Activated CD8-positive, alpha-beta T cell treated with anti-CD3 and anti-CD28 coated beads for 36 hours (primary cell): ENCODE measurements at regions not wholly inside any gene's neighbourhood (a gene's known extent, or its start where the extent isn't known, plus 50 kb on each side); places are given as distances from the start of the nearest gene placed in this dataset.
"Not testable (repeated sequence)": the region's sequence is repeated elsewhere in the genome, so short reads cannot be mapped to it uniquely, and the experiment has no call there.

ENCODE experiments used
- ATAC-seq: fragments of 200-7000 bp; cut with Tn5 transposase; one replicate; pipeline ENCODE4 v1.10.0; 2021; ENCODE audit warnings: mild to moderate bottlenecking, moderate library complexity
- CTCF ChIA-PET: fragments of 350-600 bp; sonication (Branson Sonifier 250); formaldehyde crosslinking; loops from one replicate; lab custom pipeline; 2021; ENCODE audit warnings: antibody characterized with exemption; lab: Charles Lee
- POLR2A ChIA-PET: fragments of 350-600 bp; sonication (Branson Sonifier 250); formaldehyde crosslinking; loops from one replicate; lab custom pipeline; 2021; ENCODE audit warnings: antibody characterized with exemption; lab: Charles Lee
- DNase-seq: peaks from one replicate; pipeline ENCODE4 v3.0.0-alpha.2; 2020
- H3K27ac Mint-ChIP-seq: one replicate; pipeline ENCODE4 v1.8.0; 2021; ENCODE audit warnings: mild to moderate bottlenecking, mixed read lengths
- H3K27me3 Mint-ChIP-seq: one replicate; pipeline ENCODE4 v1.8.0; 2021; ENCODE audit warnings: mixed read lengths
- H3K36me3 Mint-ChIP-seq: one replicate; pipeline ENCODE4 v1.8.0; 2021; ENCODE audit warnings: low read depth, mixed read lengths
- H3K4me1 Mint-ChIP-seq: one replicate; pipeline ENCODE4 v1.8.0; 2021; ENCODE audit warnings: low read depth, mixed read lengths
- H3K4me3 Mint-ChIP-seq: one replicate; pipeline ENCODE4 v1.8.0; 2021; ENCODE audit warnings: mild to moderate bottlenecking, moderate library complexity, mixed read lengths
- H3K9me3 Mint-ChIP-seq: one replicate; pipeline ENCODE4 v1.8.0; 2021; ENCODE audit warnings: mixed read lengths
- intact Hi-C: fragments of 100-400 bp; cut with micrococcal nuclease; formaldehyde crosslinking; loops from one replicate; pipeline ENCODE4 v1.10.0; 2022
- TF ChIP-seq, protein P1 (sequence below): fragments of 200-600 bp; IDR thresholded peaks from one replicate; pipeline ENCODE4 v1.8.0; 2022; ENCODE audit warnings: antibody characterized with exemption, mild to moderate bottlenecking

DNA sequence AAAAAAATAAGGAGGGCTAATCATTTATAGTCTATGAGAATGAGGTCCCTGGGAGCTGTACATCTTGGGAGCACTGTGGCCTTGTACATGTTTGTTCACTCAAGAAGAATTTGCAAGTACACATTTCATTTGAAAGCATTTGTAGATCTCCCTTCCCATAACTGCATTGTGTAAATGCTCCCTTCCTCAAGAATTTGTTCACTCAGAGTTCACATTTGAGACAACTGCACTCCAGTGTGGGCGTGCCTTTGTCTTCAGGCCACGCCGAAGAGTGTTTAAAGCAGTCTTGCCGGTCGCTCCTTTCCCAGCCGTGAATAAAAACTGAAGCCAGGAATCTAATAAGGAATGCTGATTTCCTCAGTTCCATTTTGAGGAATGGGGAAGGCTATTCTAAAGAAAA is 291.1 kb upstream of the LYZL1 start:
- no peaks in the 10 kb centered on the region for H3K9me3 Mint-ChIP-seq
- POLR2A ChIA-PET, result no interaction called here
- ATAC-seq (no peak), DNase-seq (no peak)
- H3K4me1 Mint-ChIP-seq, result no peaks in the 10 kb centered on the region
- peaks cover 3% of the 10 kb centered on the region for H3K27me3 Mint-ChIP-seq
- intact Hi-C loops, result no loop called here
- CTCF ChIA-PET, result no interaction called here
- H3K27ac Mint-ChIP-seq, result no peak overlapping the region
- TF ChIP-seq, protein P1, sequence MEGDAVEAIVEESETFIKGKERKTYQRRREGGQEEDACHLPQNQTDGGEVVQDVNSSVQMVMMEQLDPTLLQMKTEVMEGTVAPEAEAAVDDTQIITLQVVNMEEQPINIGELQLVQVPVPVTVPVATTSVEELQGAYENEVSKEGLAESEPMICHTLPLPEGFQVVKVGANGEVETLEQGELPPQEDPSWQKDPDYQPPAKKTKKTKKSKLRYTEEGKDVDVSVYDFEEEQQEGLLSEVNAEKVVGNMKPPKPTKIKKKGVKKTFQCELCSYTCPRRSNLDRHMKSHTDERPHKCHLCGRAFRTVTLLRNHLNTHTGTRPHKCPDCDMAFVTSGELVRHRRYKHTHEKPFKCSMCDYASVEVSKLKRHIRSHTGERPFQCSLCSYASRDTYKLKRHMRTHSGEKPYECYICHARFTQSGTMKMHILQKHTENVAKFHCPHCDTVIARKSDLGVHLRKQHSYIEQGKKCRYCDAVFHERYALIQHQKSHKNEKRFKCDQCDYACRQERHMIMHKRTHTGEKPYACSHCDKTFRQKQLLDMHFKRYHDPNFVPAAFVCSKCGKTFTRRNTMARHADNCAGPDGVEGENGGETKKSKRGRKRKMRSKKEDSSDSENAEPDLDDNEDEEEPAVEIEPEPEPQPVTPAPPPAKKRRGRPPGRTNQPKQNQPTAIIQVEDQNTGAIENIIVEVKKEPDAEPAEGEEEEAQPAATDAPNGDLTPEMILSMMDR, result no peak
- no peaks in the 10 kb centered on the region for H3K36me3 Mint-ChIP-seq
- no peak overlapping the region for H3K4me3 Mint-ChIP-seq

DNA sequence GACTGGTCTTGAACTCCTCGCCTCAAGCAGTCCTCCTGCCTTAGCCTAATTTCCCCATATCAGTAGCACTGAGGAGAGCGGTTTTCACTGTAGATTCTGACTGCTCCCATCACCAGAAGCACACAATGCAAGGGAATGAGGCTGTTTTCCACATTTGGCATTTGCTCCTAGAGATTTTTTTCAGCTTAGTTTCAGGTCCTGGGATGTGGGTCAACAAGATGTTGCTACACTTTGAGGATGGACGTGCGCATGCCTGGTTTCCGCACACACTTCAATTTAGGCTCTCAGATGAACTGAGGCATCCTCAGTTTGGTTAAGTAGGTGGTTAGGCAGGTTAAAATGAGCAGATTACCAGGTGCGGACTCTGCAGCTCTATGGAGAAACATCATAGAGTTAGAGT is 287.1 kb upstream of the LYZL1 start:
- TF ChIP-seq, protein P1, result no peak
- H3K27me3 Mint-ChIP-seq, result no peaks in the 10 kb centered on the region
- no peak for ATAC-seq
- intact Hi-C loops, result no loop called here
- CTCF ChIA-PET, result no interaction called here
- no peak for DNase-seq
- H3K9me3 Mint-ChIP-seq, result no peaks in the 10 kb centered on the region
- POLR2A ChIA-PET, result no interaction called here
- H3K4me1 Mint-ChIP-seq, result no peaks in the 10 kb centered on the region
- H3K27ac Mint-ChIP-seq, result no peak overlapping the region
- H3K4me3 Mint-ChIP-seq, result no peak overlapping the region
- no peaks in the 10 kb centered on the region for H3K36me3 Mint-ChIP-seq

DNA sequence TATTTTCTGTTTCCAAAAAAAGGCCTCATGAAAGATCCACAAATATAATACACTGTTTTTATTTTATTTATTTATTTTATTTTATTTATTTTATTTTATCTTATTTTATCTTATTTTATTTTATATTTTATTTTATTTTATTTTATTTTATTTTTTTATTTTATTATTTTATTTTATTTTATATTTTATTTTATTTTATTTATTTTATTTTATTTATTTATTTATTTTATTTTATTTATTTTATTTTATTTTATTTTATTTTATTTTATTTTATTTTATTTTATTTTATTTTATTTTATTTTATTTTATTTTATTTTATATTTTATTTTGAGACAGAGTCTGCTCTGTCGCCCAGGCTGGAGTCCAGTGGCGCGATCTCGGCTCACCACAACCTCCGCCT is 285.9 kb upstream of the LYZL1 start:
- H3K4me1 Mint-ChIP-seq, H3K4me3 Mint-ChIP-seq, CTCF ChIA-PET, DNase-seq, intact Hi-C loops, H3K27ac Mint-ChIP-seq, H3K27me3 Mint-ChIP-seq, H3K9me3 Mint-ChIP-seq, H3K36me3 Mint-ChIP-seq, POLR2A ChIA-PET, ATAC-seq: not testable (repeated sequence)

DNA sequence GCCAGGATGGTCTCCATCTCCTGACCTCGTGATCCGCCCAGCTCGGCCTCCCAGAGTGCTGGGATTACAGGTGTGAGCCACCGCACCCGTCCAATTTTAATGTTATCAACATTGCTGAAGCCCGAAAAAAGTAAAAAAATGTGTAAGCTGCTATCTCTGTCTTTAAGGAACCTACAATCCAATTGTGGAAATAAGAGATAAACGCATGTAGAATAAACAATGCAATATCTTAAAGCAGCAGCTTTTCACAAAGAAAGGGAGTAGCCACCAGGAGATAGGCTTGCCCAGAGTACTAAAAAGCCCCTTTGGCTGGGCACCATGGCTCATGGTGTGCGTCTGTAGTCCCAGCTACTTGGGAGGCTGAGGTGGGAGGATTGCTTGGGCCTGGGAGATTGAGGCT is 282.9 kb upstream of the LYZL1 start:
- ChIA-PET CTCF (no interaction called here), POLR2A (no interaction called here)
- ATAC-seq (no peak), DNase-seq (no peak)
- Mint-ChIP-seq H3K4me3 (no peak overlapping the region), H3K27ac (no peak overlapping the region), H3K9me3 (no peaks in the 10 kb centered on the region), H3K36me3 (no peaks in the 10 kb centered on the region), H3K27me3 (no peaks in the 10 kb centered on the region), H3K4me1 (no peaks in the 10 kb centered on the region)
- TF ChIP-seq, protein P1, result no peak
- intact Hi-C loops, result no loop called here

DNA sequence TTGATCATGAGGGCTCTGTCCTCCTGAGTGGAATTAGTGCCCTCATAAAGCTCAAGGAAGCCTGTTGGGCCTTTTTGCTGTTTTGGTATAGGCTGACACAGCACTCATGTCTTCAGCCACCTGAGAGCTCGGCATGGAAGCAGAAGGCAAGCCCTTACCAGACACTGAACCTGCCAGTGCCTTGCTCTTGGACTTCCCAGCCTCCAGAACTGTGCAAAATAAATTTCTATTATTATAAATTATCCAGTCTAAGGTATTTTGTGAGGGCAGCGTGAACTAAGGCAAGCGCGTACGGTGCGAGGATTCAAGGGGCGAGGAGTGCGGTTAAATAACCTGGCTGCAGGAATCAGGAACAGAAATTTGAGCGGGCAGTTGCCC is 281.5 kb upstream of the LYZL1 start:
- ChIA-PET CTCF (no interaction called here), POLR2A (no interaction called here)
- intact Hi-C loops, result no loop called here
- no peak for DNase-seq
- H3K27me3 Mint-ChIP-seq, result no peaks in the 10 kb centered on the region
- H3K27ac Mint-ChIP-seq, result no peak overlapping the region
- no peaks in the 10 kb centered on the region for H3K4me1 Mint-ChIP-seq
- H3K4me3 Mint-ChIP-seq, result no peak overlapping the region
- no peaks in the 10 kb centered on the region for H3K9me3 Mint-ChIP-seq
- TF ChIP-seq, protein P1, result no peak
- ATAC-seq, result no peak
- H3K36me3 Mint-ChIP-seq, result no peaks in the 10 kb centered on the region
